Loucy (cell line): ENCODE measurements at regions not wholly inside any gene's neighbourhood (a gene's known extent, or its start where the extent isn't known, plus 50 kb on each side); places are given as distances from the start of the nearest gene placed in this dataset.

ENCODE experiments used
- H2AFZ ChIP-seq: fragments of 200-600 bp; sonication (generic); 2 replicates; pipeline ENCODE4 v1.6.0; 2016; ENCODE audit warnings: antibody characterized with exemption, mild to moderate bottlenecking, low read length, moderate library complexity
- H3F3A ChIP-seq: fragments of 200-600 bp; 2 replicates; pipeline ENCODE4 v1.6.0; 2016; ENCODE audit warnings: antibody characterized with exemption, low read depth, mild to moderate bottlenecking
- H3K27me3 ChIP-seq: fragments of 200-600 bp; sonication (generic); 2 replicates; pipeline ENCODE4 v1.6.1; 2014; ENCODE audit warnings: low read length, mild to moderate bottlenecking; ENCODE audit not compliant: insufficient read depth, poor library complexity, severe bottlenecking
- H3K36me3 ChIP-seq: fragments of 200-600 bp; sonication (generic); 2 replicates; pipeline ENCODE4 v1.6.1; 2016; ENCODE audit warnings: low read length; ENCODE audit not compliant: insufficient read depth
- H3K4me1 ChIP-seq: fragments of 200-600 bp; sonication (generic); 2 replicates; pipeline ENCODE4 v1.5.1; 2014; ENCODE audit warnings: low read length, mild to moderate bottlenecking; ENCODE audit not compliant: insufficient read depth, poor library complexity, severe bottlenecking
- H3K4me2 ChIP-seq: fragments of 200-600 bp; sonication (generic); 2 replicates; pipeline ENCODE4 v1.6.0; 2014; ENCODE audit warnings: antibody characterized with exemption, low read length, low read depth, mild to moderate bottlenecking; ENCODE audit not compliant: poor library complexity, severe bottlenecking
- H3K4me3 ChIP-seq: fragments of 200-600 bp; sonication (generic); 2 replicates; pipeline ENCODE4 v1.5.1; 2014; ENCODE audit warnings: low read length, mild to moderate bottlenecking, mixed read lengths; ENCODE audit not compliant: poor library complexity, severe bottlenecking
- H3K79me2 ChIP-seq: fragments of 200-600 bp; sonication (generic); 2 replicates; pipeline ENCODE4 v1.6.1; 2014; ENCODE audit warnings: low read length; ENCODE audit not compliant: insufficient read depth
- H3K9ac ChIP-seq: fragments of 200-600 bp; sonication (generic); 2 replicates; pipeline ENCODE4 v1.6.0; 2014; ENCODE audit warnings: mild to moderate bottlenecking, low read depth, low read length, moderate library complexity; ENCODE audit not compliant: poor library complexity, severe bottlenecking
- H3K9me2 ChIP-seq: fragments of 200-600 bp; sonication (generic); replicated peaks from 2 replicates; pipeline ENCODE4 v1.6.1; 2016; ENCODE audit warnings: low read depth, low read length, mixed read lengths
- H3K9me3 ChIP-seq: fragments of 200-600 bp; sonication (generic); 2 replicates; pipeline ENCODE4 v1.6.1; 2014; ENCODE audit warnings: mild to moderate bottlenecking, antibody characterized with exemption, low read length, low read depth; ENCODE audit not compliant: insufficient read depth
- H4K20me1 ChIP-seq: fragments of 200-600 bp; sonication (generic); 2 replicates; pipeline ENCODE4 v1.6.0; 2014; ENCODE audit warnings: antibody characterized with exemption, low read length, mild to moderate bottlenecking; ENCODE audit not compliant: insufficient read depth, poor library complexity, severe bottlenecking
- CTCF ChIP-seq: fragments of 200-600 bp; sonication (generic); conservative IDR thresholded peaks from 2 replicates; pipeline ENCODE4 v1.5.1; 2014; ENCODE audit warnings: mild to moderate bottlenecking, antibody characterized with exemption, low read length
- EZH2phosphoT487 ChIP-seq: fragments of 200-600 bp; IDR thresholded peaks from 2 replicates; pipeline ENCODE4 v1.6.1; 2018; ENCODE audit warnings: antibody characterized with exemption, mild to moderate bottlenecking, moderate library complexity, borderline replicate concordance

- no peak overlapping the region for H3K4me2 ChIP-seq
- H2AFZ ChIP-seq, result no peak overlapping the region
These were observed 556.9 kb upstream of the NUDT12 start for GRCh38 chr5:104119529-104119928.

DNA sequence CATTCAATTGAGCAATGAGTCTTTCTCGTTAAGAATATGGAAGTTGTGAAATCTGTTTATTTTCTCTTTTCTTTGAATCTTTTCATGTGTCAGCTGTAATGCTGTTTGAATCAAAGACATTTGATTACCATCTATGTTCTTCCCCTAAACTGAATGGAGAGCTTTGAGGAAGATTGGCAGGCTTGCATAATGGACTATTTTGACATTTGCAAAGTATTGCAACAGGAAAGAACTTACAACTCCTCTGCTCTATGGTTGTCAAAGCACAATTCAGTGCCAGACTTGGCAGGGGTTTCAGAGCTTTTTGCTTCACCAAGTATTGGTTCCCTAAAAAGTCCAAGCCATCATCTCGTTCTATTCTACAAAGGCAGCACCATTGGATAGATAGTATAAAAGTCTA is 549.0 kb upstream of the NUDT12 start:
- H3F3A ChIP-seq, result no peaks in the 10 kb centered on the region
- no peaks in the 10 kb centered on the region for H4K20me1 ChIP-seq
- TF ChIP-seq EZH2phosphoT487, result no peak
- no peak for TF ChIP-seq CTCF
- no peak overlapping the region for H2AFZ ChIP-seq
- no peak overlapping the region for H3K4me2 ChIP-seq
- no peaks in the 10 kb centered on the region for H3K9me2 ChIP-seq
- H3K27me3 ChIP-seq, result no peaks in the 10 kb centered on the region
- no peaks in the 10 kb centered on the region for H3K4me1 ChIP-seq
- H3K9ac ChIP-seq, result no peak overlapping the region
- H3K79me2 ChIP-seq, result no peaks in the 10 kb centered on the region
- H3K9me3 ChIP-seq, result no peaks in the 10 kb centered on the region
- no peaks in the 10 kb centered on the region for H3K36me3 ChIP-seq
- no peak overlapping the region for H3K4me3 ChIP-seq

More at GRCh38 chr5:104119529-104119928, 556.9 kb upstream of the NUDT12 start:
- no peak overlapping the region for H3K9ac ChIP-seq
- H3K36me3 ChIP-seq, result no peaks in the 10 kb centered on the region
- no peak overlapping the region for H3K4me3 ChIP-seq
- no peaks in the 10 kb centered on the region for H3K27me3 ChIP-seq
- no peaks in the 10 kb centered on the region for H3K4me1 ChIP-seq
- H3F3A ChIP-seq, result no peaks in the 10 kb centered on the region
- no peaks in the 10 kb centered on the region for H3K9me2 ChIP-seq
- no peaks in the 10 kb centered on the region for H3K9me3 ChIP-seq
- TF ChIP-seq CTCF (no peak), EZH2phosphoT487 (no peak)
- no peaks in the 10 kb centered on the region for H3K79me2 ChIP-seq
- H4K20me1 ChIP-seq, result no peaks in the 10 kb centered on the region

GRCh38 chr5:104096451-104096850 is 533.9 kb upstream of the NUDT12 start:
- H3K79me2 ChIP-seq, result no peaks in the 10 kb centered on the region
- H3K4me2 ChIP-seq, result no peak overlapping the region
- H4K20me1 ChIP-seq, result no peaks in the 10 kb centered on the region
- TF ChIP-seq CTCF, result no peak
- TF ChIP-seq EZH2phosphoT487, result no peak
- H3K9me3 ChIP-seq, result no peaks in the 10 kb centered on the region
- H3K27me3 ChIP-seq, result no peaks in the 10 kb centered on the region
- H3K4me3 ChIP-seq, result no peak overlapping the region
- no peak overlapping the region for H2AFZ ChIP-seq
- H3K9ac ChIP-seq, result no peak overlapping the region
- no peaks in the 10 kb centered on the region for H3K36me3 ChIP-seq
- no peaks in the 10 kb centered on the region for H3K9me2 ChIP-seq
- no peaks in the 10 kb centered on the region for H3F3A ChIP-seq
- no peaks in the 10 kb centered on the region for H3K4me1 ChIP-seq
